ENCODE measurements at regions not wholly inside any gene's neighbourhood (a gene's known extent, or its start where the extent isn't known, plus 50 kb on each side); places are given as distances from the start of the nearest gene placed in this dataset.

DNA sequence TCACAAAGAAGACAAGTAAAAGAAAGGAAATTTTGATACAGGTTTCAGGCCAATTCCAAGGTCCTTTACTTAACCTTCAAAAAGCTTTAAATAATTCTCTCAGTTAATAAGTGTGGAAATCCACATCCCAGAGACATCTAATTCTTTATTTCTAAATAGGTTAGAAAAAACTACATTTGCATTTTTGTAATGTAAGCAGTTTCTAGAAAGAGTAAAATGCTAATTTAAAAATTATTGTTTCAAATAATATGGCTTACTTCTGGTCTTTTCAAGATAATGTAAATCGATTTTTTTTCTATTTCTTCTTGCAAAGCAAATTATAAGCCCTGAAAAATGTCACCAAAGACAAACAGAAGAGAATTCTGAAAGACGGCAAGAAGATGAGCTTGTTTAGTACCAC lies 180.4 kb upstream of the HHIP start:
- no peak for DNase-seq (ENCODE audit: low spot score)

GRCh38 chr4:144480068-144480467 lies 165.9 kb upstream of the HHIP start:
- no peak for DNase-seq (ENCODE audit: low spot score)

DNA sequence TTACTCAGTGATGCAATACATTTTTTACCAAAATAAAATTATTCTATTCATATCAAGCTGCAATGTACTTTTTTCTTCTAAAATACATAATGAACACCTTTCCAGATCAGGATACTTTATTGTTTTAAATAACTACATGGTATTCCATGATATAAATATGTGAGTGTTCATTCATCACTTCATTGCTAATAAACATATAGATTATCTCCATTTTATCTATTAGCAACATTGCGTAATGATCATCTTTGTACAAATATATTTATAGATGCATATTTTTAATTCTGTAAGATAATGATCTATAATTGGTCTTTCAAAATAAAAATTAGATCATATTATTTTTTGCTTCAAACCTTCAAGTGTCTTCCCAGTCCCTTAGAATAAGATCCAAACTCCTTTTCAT lies 156.1 kb upstream of the HHIP start:
- DNase-seq (ENCODE audit: low spot score) = no peak

- no peak for DNase-seq (ENCODE audit: low spot score)
These were observed 151.7 kb upstream of the HHIP start for GRCh38 chr4:144494280-144494679.

- peak; percentile 38 for DNase-seq (ENCODE audit: low spot score)
These were observed 150.0 kb upstream of the HHIP start for GRCh38 chr4:144495944-144496343.

- peak; percentile 34 for DNase-seq (ENCODE audit: low spot score)
These were observed 146.2 kb upstream of the HHIP start for GRCh38 chr4:144499777-144500176.

DNA sequence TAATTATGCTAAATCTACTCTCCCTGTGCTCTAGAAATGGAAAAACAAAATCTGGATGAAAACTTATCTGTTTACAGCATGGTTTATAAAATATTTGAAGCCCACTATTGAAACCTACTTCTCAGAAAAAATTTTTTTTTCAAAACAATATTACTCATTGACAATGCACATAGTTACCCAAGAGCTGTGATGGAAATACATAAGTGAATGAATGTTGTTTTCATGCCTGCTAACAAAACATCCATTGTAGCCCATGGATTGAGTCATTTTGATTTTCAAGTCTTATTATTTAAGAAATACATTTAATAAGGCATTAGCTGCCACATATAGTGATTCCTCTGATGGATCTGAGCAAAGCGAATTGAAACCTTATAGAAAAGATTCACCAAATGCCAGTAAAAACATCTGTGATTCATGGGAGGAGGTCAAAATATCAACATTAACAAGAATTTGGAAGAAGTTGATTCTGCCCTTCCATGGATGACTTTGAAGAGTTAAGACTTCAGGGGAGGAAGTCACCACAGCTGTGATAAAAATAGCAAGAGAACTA lies 144.7 kb upstream of the HHIP start:
- DNase-seq (ENCODE audit: low spot score) = no peak

- DNase-seq (ENCODE audit: low spot score) = no peak
These were observed 141.1 kb upstream of the HHIP start for GRCh38 chr4:144504883-144505282.

DNA sequence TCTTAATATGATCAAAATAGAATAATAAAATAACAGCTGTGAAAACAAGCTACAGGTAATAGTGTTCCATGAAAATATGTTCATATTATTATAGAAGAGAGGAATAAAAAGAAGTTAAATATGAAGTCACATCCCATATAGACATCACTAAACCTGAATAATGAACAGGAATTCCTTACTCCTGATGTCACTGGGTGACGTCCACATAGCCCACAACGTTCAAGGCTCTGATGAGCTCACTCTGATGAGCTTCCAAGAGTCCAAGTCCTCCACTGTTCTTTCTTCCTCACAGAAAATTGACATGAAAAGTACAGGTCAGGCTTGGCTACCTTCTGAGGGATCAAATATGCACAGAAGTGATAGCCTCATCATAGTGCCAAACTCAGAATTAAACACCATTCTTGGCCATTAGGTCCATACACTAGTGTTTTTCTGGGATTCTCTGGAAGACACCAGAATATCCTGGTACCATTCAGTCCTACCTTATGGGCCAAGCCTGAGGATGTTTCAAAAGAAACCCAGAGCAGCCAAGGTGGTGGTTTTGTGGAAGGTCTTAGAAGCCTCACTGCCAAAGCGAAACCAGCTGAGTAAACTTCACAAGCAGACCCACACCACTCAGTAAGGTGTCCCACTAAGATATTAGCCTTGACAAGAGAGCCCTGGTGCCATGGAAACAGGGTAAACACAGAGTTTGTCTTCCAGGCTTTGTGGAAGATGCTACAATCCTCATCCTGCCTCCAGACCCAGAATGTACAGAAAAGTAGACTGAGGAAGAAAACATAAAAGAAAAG lies 138.4 kb upstream of the HHIP start:
- DNase-seq (ENCODE audit: low spot score) = no peak

GRCh38 chr4:144509088-144510015 lies 136.6 kb upstream of the HHIP start:
- no peak for DNase-seq (ENCODE audit: low spot score)

DNA sequence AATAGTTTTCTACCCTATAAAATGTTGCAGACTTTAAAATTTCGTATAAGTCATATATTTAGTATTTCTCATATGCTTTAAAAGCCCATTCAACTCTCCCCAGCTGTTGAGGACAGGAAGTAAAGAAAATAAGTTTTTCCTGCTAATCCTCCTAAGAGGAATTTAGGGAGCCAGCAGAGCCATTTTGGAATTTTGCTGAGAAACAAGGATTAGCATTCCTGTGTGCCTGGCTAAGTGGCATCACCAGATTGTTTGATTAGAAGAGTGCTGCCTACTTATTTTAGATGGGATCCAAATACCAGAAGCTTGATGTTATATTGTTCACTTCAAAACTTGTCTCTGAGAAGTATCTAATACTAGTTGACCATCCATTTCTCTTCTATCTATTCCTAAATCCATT lies 131.2 kb upstream of the HHIP start:
- no peak for DNase-seq (ENCODE audit: low spot score)

- DNase-seq (ENCODE audit: low spot score) = no peak
These were observed 127.6 kb upstream of the HHIP start for GRCh38 chr4:144518181-144518895.

GRCh38 chr4:144531841-144532240 lies 114.1 kb upstream of the HHIP start:
- DNase-seq (ENCODE audit: low spot score) = no peak

DNA sequence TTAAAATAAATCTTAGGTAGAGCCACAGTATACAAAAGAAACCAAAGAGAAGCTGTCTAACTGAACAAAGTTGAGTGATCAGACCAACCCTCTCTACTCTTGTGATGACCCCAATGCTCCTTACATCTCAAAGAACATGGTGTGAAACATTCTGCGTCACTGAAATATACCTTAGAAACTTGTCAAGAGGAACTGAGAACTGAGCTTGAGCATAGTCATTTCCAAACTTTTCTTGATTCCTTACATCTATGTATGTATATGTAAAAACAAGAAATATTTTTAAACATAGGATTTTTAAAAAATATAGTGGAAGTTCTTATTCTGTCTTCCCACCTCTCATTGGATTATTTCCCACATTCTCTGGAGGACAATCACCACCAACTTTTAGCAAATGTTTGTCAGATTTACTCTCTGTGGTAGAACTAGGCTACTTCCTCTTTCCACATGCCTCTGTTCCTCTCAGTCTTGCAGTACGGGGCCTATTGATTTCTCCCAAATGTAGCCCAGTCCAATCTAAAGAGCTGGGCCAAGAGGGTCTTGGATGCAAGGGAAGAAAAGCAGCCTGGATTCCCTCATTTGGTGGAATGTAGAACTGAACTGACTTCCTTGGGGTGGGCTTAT lies 98.2 kb upstream of the HHIP start:
- DNase-seq (ENCODE audit: low spot score) = no peak

- DNase-seq (ENCODE audit: low spot score) = no peak
These were observed 89.3 kb upstream of the HHIP start for GRCh38 chr4:144556636-144557035.

DNA sequence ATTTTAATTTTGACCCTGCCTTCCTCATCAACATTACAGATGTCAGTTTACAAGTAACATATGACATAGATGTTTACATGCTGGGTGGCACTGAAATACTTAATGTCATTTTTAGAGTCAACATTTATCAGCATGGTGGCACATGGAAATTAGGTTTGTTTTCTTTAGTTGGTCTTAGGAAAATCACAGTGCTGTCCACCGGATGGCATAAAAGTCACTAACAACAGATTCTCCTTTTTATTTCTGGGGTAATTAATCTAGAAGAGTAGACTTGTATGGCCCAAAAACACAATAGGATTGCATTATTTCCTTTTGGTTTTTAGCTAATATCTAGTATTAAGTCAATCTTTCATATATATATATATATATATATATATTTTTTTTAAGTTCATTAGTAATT lies 88.6 kb upstream of the HHIP start:
- no peak for DNase-seq (ENCODE audit: low spot score)

GRCh38 chr4:144562019-144562705 lies 83.8 kb upstream of the HHIP start:
- DNase-seq (ENCODE audit: low spot score) = no peak

DNA sequence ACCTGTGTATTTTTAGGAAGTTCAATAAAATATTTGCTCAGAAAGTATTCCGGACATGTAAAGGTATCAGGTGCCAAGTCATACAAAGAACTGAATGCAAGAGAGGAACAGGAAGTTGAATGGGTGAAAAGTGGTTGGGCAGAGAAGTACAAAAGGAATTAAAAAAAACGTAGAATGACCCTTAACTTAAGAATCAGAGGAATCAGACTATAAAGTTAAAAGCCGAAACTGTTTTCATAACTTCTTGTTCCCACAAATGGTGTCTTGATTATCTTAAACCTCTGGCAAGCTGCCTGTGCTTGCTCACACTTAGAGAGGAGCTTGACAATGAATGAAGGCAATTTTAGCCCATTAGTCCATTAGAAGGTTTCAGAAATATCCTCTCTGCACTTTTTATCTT lies 81.6 kb upstream of the HHIP start:
- no peak for DNase-seq (ENCODE audit: low spot score)

DNA sequence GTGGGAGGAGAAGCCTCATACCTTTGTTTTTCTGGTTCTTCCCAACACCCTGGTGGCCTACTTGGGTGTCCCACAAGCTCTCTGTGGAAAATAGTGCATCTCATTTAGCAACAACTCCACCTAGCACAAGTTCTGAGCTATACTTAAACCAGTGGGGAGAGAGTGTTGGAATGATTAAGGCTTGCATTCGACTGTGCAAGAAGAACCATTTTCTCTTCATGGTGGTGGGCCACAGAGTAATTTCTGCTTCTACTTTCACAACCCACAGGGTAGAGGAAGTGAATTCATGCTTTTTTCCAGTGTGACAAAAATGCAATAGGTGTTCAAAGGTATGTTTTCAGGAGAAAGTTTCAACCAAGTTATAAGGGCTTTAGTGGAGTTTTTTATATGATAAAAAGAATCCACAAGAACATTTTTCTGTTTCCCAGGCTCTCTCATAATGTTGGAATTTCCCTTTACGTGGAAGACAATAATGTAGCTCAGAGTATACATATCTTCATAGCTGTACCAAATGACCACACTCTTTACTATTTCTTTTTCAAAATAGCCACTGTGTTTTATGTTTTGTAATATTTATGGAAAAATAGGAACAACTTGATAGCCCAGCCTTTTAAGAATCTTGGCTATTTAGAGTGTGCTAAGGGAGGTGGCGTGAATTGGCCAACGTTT lies 80.3 kb upstream of the HHIP start:
- DNase-seq (ENCODE audit: low spot score) = no peak

DNA sequence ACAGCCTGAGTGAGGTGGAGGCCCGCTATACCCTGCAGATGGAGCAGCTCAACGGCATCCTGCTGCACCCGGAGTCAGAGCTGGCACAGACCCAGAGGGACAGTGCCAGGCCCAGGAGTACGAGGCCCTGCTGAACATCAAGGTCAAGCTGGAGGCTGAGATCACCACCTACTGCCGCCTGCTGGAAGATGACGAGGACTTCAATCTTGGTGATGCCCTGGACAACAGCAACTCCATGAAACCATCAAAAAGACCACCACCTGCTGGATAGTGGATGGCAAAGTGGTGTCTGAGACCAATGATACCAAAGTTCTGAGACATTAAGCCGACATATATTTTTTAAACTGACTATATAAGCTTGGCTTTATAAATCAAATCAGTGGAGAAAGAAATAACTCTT lies 73.3 kb upstream of the HHIP start:
- DNase-seq (ENCODE audit: low spot score) = no peak

- DNase-seq (ENCODE audit: low spot score) = no peak
These were observed 72.0 kb upstream of the HHIP start for GRCh38 chr4:144574000-144574399.
